ENCODE measurements at regions not wholly inside any gene's neighbourhood (a gene's known extent, or its start where the extent isn't known, plus 50 kb on each side); places are given as distances from the start of the nearest gene placed in this dataset.
"Not testable (repeated sequence)": the region's sequence is repeated elsewhere in the genome, so short reads cannot be mapped to it uniquely, and the experiment has no call there.

DNA sequence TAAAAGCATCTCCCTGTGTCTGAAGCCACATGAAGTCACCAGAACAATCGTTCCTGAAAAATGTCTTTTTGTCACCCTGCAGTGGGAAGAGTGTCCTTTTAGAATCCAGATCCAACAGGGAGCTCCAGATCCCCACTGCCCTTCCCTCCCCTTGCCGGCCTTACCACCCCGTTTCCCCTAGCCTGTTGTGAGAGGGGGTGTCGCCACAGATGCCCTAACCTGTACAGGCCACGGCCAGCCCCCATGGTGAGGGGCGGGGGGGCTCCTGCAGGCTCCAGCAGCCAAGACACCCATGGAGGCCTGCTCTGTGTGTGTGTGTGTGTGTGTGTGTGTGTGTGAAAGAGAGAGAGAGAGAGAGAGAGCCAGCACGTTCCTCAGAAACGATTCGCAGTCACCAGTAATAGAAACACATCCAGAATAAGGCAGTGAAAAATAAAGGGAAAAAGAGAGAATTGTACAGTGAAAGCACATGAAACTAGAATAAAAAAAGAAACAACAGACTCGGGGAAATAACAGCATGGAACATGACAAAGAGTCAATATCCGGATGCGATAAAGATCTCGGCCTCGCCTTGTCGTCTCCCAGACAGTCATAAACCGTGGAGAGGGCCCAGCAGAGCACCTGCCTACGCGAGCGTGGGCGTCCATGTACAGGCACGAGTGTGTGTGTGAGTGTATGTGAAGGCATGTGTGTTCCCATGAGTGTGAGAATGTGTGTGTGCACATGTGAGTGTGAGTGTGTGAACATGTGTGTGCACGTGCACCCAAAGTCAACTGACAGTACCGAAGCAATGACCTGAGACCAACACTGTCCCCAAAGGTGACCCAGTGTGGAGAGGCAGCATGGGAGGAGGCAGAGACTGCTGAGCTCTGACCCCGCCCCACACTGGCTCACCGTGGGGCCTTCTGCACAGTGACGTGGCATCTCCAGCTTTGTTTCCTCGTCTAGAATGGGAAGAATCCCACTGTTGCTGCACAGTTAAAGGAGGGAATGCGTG, 303.8 kb downstream of the NPHP4 start:
- no peak for DNase-seq (ENCODE audit: low read depth)

DNA sequence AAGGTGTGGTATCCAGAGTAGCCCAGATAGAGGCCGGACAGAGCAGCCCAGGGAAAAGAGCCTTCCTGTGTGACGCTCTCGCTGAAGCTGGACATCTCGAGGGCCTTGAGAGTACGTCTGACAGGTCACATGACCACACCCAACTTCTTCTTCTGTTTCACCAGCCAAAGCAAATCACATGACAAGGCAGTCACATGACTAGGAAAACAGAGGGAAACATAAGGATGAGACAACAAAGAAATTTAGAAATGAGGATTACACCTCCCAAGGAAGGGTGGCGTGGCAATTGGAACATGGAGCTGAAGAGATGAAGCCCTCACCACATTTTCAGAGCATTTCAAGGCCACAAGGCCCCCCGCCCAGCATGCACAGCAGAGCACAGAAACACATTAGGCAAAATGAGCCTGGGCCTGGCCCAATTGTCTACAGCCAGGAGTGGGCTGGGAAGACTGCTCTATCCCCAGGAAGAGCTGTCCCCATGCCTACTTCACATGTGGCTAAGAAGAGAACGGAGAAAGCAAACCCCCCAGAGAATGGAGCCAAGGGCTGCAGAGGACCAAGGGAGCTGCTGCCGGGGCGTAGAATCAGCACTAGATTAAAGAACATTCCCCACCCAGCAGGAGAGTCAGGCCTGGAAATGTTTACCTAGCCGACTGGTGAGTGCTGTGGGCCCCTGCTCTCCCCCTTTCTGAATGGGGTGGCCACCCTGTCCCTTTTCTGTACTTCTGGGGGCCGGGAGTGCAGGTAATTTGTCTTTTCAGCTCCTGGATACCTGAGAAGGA, 305.1 kb downstream of the NPHP4 start:
- no peak for DNase-seq (ENCODE audit: low read depth)

DNA sequence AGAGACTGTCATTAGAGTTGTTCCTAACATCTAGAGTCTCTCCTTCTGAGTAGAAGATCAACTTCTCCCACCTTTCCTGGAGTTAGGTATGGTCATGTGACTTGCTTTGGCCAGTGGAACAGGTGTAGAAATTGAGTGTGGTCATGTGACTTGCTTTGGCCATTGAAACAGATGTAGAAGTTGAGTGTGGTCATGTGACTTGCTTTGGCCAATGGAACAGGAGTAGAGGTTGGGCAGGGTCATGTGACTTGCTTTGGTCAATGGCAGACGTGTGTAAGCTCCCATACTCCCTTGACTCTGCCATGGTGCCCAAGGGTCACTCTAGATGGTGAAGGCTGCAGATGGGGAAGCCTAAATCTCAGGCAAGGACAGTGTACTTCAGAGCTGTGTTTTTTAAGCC, 306.0 kb downstream of the NPHP4 start:
- no peak for DNase-seq (ENCODE audit: low read depth)

DNA sequence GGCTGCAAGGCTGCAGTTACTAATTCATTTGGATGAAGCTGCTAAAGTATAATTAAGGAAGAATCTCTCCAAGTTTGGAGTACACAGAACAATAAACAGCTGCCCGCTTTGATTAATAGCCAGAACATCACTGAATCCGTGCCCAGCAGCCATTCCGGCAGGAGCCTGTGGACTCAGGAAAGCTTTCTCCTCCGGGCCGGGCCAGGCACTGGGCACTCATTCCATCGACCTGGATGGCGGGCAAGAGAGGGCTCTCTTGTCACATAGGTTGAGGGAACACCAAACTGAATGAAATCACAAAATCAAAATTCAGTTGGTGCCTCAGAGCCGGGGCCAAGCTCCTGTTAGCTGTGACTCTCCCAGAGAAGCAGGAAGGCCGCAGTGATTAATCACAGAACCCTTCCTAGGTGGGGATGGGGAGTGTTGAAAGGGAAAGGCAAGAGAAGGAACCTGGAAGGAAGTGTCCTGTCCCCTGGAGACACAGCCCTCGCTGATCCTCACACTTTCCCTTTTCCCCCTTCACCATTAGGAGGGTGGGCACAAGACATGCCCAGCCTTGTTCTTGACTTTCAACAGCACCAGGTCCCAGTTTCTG, 306.7 kb downstream of the NPHP4 start:
- no peak for DNase-seq (ENCODE audit: low read depth)

DNA sequence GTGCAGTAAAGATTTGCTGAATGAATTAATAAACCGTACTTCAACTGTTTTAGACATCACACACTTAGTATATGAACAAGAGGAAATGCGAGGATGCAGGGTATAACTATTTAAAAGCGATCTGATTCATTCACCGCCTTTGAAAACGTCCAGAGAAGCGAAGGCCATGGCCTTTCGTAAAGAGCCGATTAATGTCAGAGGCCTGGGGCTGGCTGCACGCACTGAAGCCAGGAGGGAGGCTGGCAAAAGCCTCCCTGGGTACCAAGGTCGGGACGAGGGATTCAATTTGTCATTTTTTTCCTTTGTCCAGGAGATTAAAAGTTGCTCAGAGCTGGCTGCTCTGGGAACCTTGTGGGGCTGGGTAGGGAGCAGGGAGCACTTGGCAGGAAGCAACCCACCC, 307.4 kb downstream of the NPHP4 start:
- DNase-seq (ENCODE audit: low read depth) = no peak

DNA sequence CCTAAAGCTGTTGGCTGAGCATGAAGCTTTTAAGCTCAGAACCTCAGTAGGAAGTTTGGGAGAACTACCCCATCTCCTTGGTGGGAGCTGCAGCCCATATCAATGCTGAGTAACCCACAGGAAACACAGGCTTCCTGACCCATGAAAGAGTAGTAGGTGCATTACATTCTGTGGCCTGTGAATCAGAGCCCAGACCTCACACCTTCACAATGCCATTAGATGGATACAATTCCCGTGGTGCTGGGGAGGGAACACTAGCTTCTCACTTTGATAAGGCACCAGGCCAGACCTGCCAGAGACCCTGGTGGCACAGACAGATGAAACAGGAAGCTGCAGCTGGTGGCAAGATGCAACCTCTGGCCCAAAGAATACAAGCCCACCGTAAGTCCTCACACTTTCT, 308.8 kb downstream of the NPHP4 start:
- no peak for DNase-seq (ENCODE audit: low read depth)

DNA sequence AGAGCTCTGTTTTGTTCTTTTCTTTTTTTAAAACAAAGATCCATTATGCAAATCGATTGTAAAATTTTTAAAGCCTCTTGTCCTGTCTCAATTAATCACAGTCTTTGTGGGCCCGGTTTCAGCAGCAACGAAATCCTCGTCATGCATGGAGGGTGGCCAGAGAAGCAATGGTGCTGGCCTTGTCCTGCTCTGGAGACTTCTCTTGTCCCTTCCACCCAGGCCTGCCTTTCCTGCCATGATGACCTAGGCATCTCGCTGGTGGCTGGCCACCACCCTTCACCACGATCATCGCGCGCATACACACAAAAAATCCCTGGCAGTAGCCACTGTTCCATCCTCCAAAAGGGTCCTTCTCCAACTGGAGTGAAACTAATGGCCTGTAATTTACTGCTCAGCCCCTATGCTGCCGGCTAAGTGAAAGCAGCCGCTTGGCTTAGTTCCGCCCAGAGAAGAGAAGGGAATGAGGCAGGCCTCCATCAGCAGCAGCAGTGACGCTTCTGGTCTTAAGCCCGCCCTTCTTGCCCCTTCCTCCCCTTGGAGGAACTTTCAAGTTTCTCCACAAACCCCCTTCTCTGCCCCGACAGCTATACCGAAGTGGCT, 309.5 kb downstream of the NPHP4 start:
- no peak for DNase-seq (ENCODE audit: low read depth)

DNA sequence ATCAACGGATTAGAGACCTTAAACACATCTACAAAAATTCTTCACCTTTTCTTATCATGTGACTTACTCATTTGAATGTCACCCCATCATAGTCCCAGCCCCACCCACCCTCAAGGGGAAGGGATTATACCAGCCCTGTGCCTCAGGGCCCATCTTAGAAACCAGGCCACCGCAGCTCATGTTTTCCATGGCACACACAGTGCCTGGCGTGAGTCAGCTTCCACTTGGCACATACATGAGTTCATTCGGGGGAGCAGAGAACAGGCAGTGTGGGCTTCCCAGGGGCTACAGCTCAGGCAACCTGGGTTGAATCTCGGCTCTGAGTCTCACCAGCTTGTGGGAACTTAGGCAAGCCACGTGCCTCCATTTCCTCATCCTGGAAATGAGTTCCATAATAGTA, 310.6 kb downstream of the NPHP4 start:
- DNase-seq (ENCODE audit: low read depth) = no peak

DNA sequence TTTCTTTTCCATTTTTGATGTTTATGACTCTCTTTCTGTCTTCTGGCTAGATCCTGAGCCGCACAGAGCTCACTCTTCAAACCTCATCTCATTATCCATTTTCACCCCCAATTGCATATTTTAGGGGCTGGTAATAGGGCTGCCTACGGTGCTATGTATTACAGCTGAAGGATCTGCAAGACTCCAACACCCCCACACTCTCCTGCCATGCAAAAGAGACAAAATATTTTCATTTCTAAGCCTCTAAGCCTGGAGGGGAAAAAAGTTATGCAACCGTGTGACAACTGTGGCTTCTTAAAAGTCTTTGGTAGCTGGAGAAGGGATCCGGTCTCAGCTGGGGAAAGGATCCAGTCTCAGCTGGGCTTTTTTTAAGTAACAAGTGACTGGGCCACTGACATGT, 311.6 kb downstream of the NPHP4 start:
- no peak for DNase-seq (ENCODE audit: low read depth)

DNA sequence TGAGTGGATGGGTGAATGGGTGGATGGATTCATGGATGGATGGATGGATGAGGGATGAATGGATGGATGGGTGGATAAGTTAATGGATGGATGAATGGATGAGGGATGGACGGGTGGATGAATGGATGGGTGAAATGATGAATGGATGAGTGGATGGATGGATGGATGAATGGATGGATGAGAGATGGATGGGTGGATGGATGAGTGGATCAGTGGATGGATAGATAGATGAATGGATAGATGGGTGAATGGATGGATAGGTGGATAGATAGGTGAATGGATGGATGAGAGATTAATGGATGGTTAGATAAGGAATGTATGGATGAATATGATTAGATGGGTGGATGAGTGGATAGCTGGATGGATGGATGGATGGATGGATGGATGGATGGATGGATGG, 313.5 kb downstream of the NPHP4 start:
- no peak for DNase-seq (ENCODE audit: low read depth)

DNA sequence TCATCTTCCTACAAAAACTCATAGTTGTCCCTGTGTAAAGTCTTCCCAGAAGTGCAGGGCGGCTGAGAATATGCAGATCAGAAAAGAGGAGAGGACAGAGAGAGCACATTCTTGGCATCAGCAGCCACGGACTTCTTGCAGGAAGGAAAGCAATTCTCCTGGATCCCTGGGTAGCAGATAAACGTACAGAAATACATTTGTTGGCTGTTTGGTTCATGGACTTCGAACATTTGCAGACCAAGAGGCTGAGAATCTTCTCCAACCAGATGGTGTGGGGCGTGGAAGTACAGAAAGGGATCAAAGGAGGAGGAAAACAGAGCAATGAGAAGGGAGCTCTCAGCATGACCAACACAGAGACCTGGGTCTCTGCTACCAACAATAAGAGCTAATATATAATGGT, 319.9 kb downstream of the NPHP4 start:
- DNase-seq (ENCODE audit: low read depth) = not testable (repeated sequence)

DNA sequence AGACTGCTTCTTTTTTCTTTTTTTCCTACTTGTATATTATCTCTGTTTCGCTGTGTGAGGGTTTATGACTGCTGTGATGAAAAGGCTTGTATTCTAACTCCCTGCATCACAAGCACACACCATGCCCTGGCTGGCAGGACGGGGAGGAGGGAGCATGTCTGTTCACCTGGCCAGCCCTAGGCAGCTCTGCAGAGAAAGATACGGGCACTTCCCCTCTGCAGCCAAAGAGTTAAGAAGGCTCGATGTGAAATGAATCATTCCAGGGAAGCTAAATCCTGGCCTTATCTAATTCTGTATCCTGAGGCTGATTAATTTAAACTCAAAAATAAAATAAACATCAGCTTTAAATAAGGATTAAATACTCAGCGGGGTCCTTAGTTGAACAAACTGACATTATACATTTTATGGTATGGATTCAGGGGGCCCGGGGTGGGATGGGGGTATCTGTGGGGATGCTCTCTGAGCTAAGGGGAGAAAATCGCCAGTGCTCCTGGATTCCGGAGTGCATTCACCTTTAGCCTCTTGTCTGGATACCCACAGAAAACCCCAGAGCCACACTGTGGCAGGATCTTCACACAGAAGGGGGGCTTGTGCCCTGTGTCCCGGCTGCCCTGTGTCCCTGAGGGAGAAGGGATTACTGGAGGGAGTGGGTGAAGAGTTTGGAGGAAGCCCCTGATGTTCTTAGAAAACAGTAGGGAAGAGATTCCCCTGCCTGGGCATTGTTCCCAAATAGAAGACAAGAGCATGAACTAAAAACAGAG, 321.5 kb downstream of the NPHP4 start:
- DNase-seq (ENCODE audit: low read depth) = no peak

DNA sequence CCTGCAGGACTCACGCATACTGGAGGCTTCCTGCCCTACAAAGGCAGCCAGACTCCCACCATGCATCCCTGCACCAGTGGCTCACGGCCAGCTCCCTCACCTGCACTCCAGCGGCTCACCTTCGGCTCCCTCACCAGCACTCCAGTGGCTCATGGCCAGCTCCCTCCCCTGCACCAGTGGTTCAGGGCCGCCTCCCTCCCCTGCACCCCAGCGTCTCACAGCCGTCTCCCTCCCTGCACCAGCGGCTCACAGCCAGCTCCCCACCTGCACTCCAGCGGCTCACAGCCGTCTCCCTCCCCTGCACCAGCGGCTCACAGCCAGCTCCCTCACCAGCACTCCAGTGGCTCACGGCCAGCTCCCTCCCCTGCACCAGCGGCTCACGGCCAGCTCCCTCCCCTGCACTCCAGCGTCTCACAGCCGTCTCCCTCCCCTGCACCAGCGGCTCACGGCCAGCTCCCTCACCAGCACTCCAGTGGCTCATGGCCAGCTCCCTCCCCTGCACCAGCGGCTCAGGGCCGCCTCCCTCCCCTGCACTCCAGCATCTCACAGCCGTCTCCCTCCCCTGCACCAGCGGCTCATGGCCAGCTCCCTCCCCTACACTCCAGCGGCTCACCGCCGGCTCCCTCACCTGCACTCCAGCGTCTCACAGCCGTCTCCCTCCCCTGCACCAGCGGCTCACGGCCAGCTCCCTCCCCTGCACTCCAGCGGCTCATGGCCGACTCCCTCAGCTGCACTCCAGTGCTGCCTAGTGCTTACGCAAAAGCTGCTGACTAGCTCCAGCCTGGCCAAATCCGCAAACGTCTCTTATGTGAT, 324.5 kb downstream of the NPHP4 start:
- no peak for DNase-seq (ENCODE audit: low read depth)

DNA sequence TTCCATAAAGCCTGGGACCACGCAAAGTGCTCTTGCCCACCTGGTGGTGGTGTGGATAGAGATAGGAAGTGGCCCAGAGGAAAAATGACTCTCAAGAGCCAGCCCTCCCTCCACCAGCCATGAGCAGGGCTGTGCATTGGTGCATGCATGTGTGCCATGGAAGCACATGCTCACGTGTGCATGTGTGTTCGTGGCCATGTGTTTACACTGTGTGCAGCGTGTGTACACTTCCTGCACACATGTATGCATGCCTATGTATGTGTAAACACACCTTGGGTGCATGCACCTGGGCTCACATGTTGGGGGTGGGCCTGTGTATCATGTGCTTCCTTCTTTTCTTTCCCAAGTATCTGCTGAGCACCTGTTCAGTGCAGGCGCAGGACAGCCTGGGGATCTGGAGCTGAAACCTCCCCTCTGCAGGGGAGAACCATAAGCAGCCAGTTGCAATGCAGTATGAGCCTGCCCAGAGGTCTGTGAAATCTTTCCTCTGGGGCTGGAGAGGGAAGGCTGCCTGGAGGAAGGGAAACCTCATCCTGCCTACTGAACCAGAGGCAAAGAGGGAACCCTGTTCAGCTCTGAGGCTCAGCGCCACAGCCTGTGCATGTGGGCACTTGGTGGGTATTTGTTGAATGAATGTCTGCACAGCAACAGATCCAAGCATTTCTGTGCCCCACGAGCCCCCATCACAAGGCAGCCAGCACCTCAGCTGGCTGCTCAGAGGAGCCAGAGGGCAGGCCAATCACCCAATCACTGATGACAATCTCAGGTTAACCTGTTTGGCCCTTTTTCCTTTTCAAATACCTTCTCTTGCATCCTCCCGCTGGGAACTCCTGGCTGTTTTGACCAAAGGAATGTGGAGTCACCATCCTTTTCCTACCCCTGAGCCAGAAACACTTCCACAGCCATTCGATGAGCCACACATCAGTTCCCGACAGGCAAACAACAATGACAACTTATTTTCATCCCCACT, 327.0 kb downstream of the NPHP4 start:
- no peak for DNase-seq (ENCODE audit: low read depth)

DNA sequence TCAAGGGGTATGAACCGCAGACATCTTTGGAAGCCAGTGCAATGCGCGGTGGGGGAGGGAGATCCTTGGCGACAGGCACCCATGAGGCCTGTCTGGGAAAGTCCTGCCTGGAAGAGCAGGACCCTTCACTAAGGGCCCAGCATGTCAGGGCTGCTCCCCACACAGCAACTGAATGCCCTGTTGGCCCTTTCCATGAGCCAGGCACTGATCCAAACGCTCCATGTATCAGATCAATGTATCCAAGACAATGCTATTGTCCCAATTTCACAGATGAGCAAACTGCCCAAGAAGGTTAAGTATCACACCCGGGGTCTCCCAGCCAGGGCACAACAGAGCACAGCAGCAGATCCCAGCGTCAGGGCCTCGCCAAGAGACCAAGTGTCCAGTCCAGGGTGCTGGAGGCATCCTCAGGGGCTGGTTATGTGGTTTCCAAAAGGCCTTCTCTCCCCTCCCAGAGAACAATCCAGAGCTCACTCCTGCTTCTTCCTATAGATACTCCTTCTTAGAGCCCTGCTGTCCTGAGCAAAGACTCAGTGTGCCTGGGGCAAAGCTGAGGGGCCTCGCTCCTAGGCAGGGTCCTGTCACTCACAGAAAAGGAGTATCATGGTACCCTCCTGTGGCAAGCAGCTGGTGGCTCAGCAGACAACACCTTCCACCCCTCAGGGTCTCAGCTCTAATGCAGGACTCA, 328.0 kb downstream of the NPHP4 start:
- DNase-seq (ENCODE audit: low read depth) = no peak

DNA sequence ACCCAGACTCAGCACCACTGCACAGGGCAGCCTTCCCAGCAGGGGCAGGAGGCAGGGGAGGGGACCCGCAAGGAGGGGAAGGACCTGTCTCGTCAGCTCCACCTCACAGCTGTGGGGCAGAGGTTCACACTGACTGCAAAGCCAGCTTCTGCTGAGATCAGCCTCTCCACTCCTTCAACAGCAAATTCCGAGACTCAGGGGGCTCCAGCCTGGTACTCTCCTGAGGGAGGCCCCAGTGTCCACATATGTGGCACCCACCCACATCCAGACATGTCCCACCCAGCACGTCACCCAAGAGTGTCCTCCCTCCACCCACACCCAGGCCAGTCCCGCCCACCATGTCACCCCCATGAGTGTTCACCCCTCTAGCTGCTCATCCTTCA, 329.5 kb downstream of the NPHP4 start:
- no peak for DNase-seq (ENCODE audit: low read depth)

DNA sequence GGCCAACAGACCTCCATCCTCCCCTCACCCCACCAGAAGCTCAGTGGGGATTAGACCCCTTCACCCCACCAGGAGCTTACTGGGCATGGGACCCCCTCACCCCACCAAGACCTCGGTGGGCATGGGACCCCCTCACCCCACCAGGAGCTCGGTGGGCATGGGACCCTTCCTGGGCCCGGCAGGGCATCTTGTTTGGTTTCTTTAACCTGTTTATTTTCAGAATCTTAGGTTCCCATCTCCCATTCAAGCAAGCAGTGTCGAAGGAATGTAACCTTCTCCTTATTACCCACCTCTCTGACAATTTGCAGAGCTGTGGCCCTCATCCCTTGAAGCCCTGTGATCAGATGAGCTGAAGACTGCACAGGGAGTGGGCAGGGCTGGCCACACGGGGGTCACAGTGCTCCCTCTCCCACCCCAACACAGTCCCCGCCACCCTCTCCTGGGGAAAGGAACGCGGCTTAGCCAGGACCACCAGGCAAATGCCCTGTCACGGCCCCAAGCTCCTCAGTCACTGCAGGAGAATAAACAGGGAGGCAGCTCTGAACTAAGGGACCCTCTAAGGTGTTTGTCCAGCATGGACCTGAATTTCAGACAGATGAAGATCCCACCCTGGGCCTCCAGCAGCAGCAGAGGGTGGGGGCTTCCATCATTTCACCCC, 330.0 kb downstream of the NPHP4 start:
- no peak for DNase-seq (ENCODE audit: low read depth)
